SK-N-DZ (cell line): ENCODE measurements at regions not wholly inside any gene's neighbourhood (a gene's known extent, or its start where the extent isn't known, plus 50 kb on each side); places are given as distances from the start of the nearest gene placed in this dataset.
"Not testable (repeated sequence)": the region's sequence is repeated elsewhere in the genome, so short reads cannot be mapped to it uniquely, and the experiment has no call there.

Source experiments
- DNase-seq: peaks from one replicate; pipeline ENCODE4 v3.0.0-alpha.2; 2015; ENCODE audit warnings: low spot score

- DNase-seq = no peak
Observed at GRCh38 chr5:67648201-67648671, 451.6 kb upstream of the CD180 start.

- no peak for DNase-seq
Observed at GRCh38 chr5:67647772-67648171, 451.2 kb upstream of the CD180 start.

GRCh38 chr5:67644221-67644920 is 447.8 kb upstream of the CD180 start:
- no peak for DNase-seq

- no peak for DNase-seq
Observed at GRCh38 chr5:67643536-67643935, 446.9 kb upstream of the CD180 start.

GRCh38 chr5:67639976-67640375 is 443.4 kb upstream of the CD180 start:
- DNase-seq = no peak

GRCh38 chr5:67639313-67639712 is 442.7 kb upstream of the CD180 start:
- DNase-seq = no peak

- no peak for DNase-seq
Observed at GRCh38 chr5:67636850-67637524, 440.4 kb upstream of the CD180 start.

- DNase-seq = no peak
Observed at GRCh38 chr5:67636091-67636490, 439.5 kb upstream of the CD180 start.

- DNase-seq = not testable (repeated sequence)
Observed at GRCh38 chr5:67627079-67627478, 430.5 kb upstream of the CD180 start.

- no peak for DNase-seq
Observed at GRCh38 chr5:67623078-67623477, 426.5 kb upstream of the CD180 start.

- DNase-seq = no peak
Observed at GRCh38 chr5:67620424-67621397, 424.1 kb upstream of the CD180 start.

- DNase-seq = no peak
Observed at GRCh38 chr5:67619636-67620035, 423.0 kb upstream of the CD180 start.

GRCh38 chr5:67619235-67619634 is 422.6 kb upstream of the CD180 start:
- DNase-seq = no peak

GRCh38 chr5:67617051-67617450 is 420.5 kb upstream of the CD180 start:
- no peak for DNase-seq

GRCh38 chr5:67612961-67613360 is 416.4 kb upstream of the CD180 start:
- DNase-seq = no peak

- no peak for DNase-seq
Observed at GRCh38 chr5:67610186-67610912, 413.8 kb upstream of the CD180 start.

- no peak for DNase-seq
Observed at GRCh38 chr5:67607958-67608357, 411.4 kb upstream of the CD180 start.

GRCh38 chr5:67606586-67606947 is 410.0 kb upstream of the CD180 start:
- DNase-seq = no peak

GRCh38 chr5:67605730-67606585 is 409.4 kb upstream of the CD180 start:
- DNase-seq = no peak

- no peak for DNase-seq
Observed at GRCh38 chr5:67591491-67591890, 394.9 kb upstream of the CD180 start.
